Left ventricle myocardium inferior (tissue), 1 donor: ENCODE measurements at regions not wholly inside any gene's neighbourhood (a gene's known extent, or its start where the extent isn't known, plus 50 kb on each side); places are given as distances from the start of the nearest gene placed in this dataset.

Source experiments
- DNase-seq: peaks from one replicate; pipeline ENCODE4 v3.0.0-alpha.2; 2020
- H3K27ac ChIP-seq: fragments of 200-600 bp; replicated peaks from 2 replicates; pipeline ENCODE4 v1.8.0; 2021
- H3K27me3 ChIP-seq: fragments of 200-600 bp; 2 replicates; pipeline ENCODE4 v1.8.0; 2021; ENCODE audit warnings: low read depth
- H3K36me3 ChIP-seq: fragments of 200-600 bp; 2 replicates; pipeline ENCODE4 v1.8.0; 2021
- H3K4me1 ChIP-seq: fragments of 200-600 bp; 2 replicates; pipeline ENCODE4 v1.8.0; 2021
- H3K4me3 ChIP-seq: fragments of 200-600 bp; 2 replicates; pipeline ENCODE4 v1.8.0; 2021; ENCODE audit warnings: mild to moderate bottlenecking, moderate library complexity
- H3K9me3 ChIP-seq: fragments of 200-600 bp; replicated peaks from 2 replicates; pipeline ENCODE4 v1.8.0; 2021
- CTCF ChIP-seq: fragments of 200-600 bp; IDR thresholded peaks from 2 replicates; pipeline ENCODE4 v1.8.0; 2021; ENCODE audit warnings: antibody characterized with exemption, mild to moderate bottlenecking, borderline replicate concordance
- intact Hi-C: fragments of 100-400 bp; cut with micrococcal nuclease; formaldehyde crosslinking; loops from one replicate; pipeline ENCODE4 v1.11.0; 2022
- donor health status: DM: no; HTN: yes; CAD: no; lungs with severe emphysema.

- Histone ChIP-seq H3K36me3 (no peaks in the 10 kb centered on the region), H3K27ac (no peak overlapping the region), H3K27me3 (no peaks in the 10 kb centered on the region), H3K9me3 (no peaks in the 10 kb centered on the region), H3K4me3 (no peak overlapping the region), H3K4me1 (peaks cover 7% of the 10 kb centered on the region)
- no peak for TF ChIP-seq CTCF
- no peak for DNase-seq
- intact Hi-C loops: no loop called here
Measured at GRCh38 chr6:145350928-145351327, 384.4 kb downstream of the EPM2A start.

GRCh38 chr6:145352382-145353080 lies 382.8 kb downstream of the EPM2A start:
- H3K4me3 ChIP-seq: no peak overlapping the region
- H3K4me1 ChIP-seq: peaks cover 7% of the 10 kb centered on the region
- DNase-seq: no peak
- H3K27me3 ChIP-seq: no peaks in the 10 kb centered on the region
- H3K27ac ChIP-seq: no peak overlapping the region
- no peaks in the 10 kb centered on the region for H3K36me3 ChIP-seq
- no peak for TF ChIP-seq CTCF
- no peaks in the 10 kb centered on the region for H3K9me3 ChIP-seq
- intact Hi-C loops: no loop called here

- H3K4me3 ChIP-seq: no peak overlapping the region
- no peak overlapping the region for H3K27ac ChIP-seq
- H3K36me3 ChIP-seq: no peaks in the 10 kb centered on the region
- no peak for TF ChIP-seq CTCF
- DNase-seq: no peak
- intact Hi-C loops: no loop called here
- peaks cover 14% of the 10 kb centered on the region for H3K9me3 ChIP-seq
- H3K27me3 ChIP-seq: no peaks in the 10 kb centered on the region
- H3K4me1 ChIP-seq: no peaks in the 10 kb centered on the region
Measured at GRCh38 chr6:145360865-145361264, 374.5 kb downstream of the EPM2A start.

- Histone ChIP-seq H3K27ac (no peak overlapping the region), H3K27me3 (no peaks in the 10 kb centered on the region), H3K4me1 (peaks cover 4% of the 10 kb centered on the region), H3K9me3 (peaks cover 14% of the 10 kb centered on the region), H3K4me3 (no peak overlapping the region), H3K36me3 (no peaks in the 10 kb centered on the region)
- no peak for TF ChIP-seq CTCF
- intact Hi-C loops: no loop called here
- DNase-seq: no peak
Measured at GRCh38 chr6:145367149-145367548, 368.2 kb downstream of the EPM2A start.

- no peak for DNase-seq
Measured at GRCh38 chr6:145368075-145368474, 367.2 kb downstream of the EPM2A start.

More at GRCh38 chr6:145368075-145368474, 367.2 kb downstream of the EPM2A start:
- TF ChIP-seq CTCF: no peak
- no peak overlapping the region for H3K4me3 ChIP-seq
- H3K27ac ChIP-seq: no peak overlapping the region
- H3K27me3 ChIP-seq: no peaks in the 10 kb centered on the region
- intact Hi-C loops: no loop called here
- peaks cover 11% of the 10 kb centered on the region for H3K9me3 ChIP-seq
- H3K36me3 ChIP-seq: no peaks in the 10 kb centered on the region
- peaks cover 9% of the 10 kb centered on the region for H3K4me1 ChIP-seq
